K562 (cell line): ENCODE measurements at regions not wholly inside any gene's neighbourhood (a gene's known extent, or its start where the extent isn't known, plus 50 kb on each side); places are given as distances from the start of the nearest gene placed in this dataset.

Experiments
- ATAC-seq: fragments of 200-7000 bp; cut with Tn5 transposase; 3 replicates; pipeline ENCODE4 v1.9.1; 2020; ENCODE audit warnings: moderate library complexity
- BruUV-seq: library from RNA; stranded (reverse); fragments of 400-500 nt; replicated peaks from 2 replicates; lab custom pipeline; 2021; lab: Mats Ljungman, UMichigan
- CTCF ChIA-PET: fragments of 300-600 bp; formaldehyde crosslinking; extraction: SDS; loops from one replicate; lab custom pipeline; 2021; ENCODE audit warnings: low intra/inter-chr PET ratio; lab: Yijun Ruan, JAX
- POLR2A ChIA-PET: fragments of 300-600, 350-650 bp; sonication (Branson Sonifier 250); formaldehyde crosslinking; extraction: SDS; loops from one replicate; lab custom pipeline; 2021; ENCODE audit warnings: antibody characterized with exemption, inconsistent platforms; lab: Yijun Ruan, JAX
- DNase-seq, 4 experiments: peaks; one replicate each; pipeline versions ENCODE4 v3.0.0 to v3.0.0-alpha.2; 2011 to 2018; ENCODE audit warnings: low spot score in 3 of 4, mixed read lengths in 3 of 4; ENCODE audit errors: extremely low read depth in 1 of 4
- FAIRE-seq: peaks from 2 replicates; lab custom pipeline; 2011; peaks lifted over from hg19 to GRCh38; lab: Jason Lieb, UNC
- H2AFZ ChIP-seq: 2 replicates; pipeline ENCODE4 v1.6.0; 2011; ENCODE audit warnings: low read depth, low read length, control low read depth, inconsistent platforms
- H3K27ac ChIP-seq: fragments of 200-600 bp; 3 replicates; pipeline ENCODE4 v1.8.0; 2011; ENCODE audit warnings: low read depth, mild to moderate bottlenecking, control low read depth, inconsistent platforms, low read length, moderate library complexity, mixed read lengths; ENCODE audit errors: extremely low read depth
- H3K27me3 ChIP-seq, 2 experiments: fragments of 300-600 bp in 1 of 2; 2 replicates in 1 of 2; 3 replicates in 1 of 2; pipeline versions ENCODE4 v1.6.0 to v1.8.0; 2011; ENCODE audit warnings: inconsistent platforms in 2 of 2, low read length in 2 of 2, mild to moderate bottlenecking in 1 of 2, mixed read lengths in 1 of 2, moderate library complexity in 1 of 2; ENCODE audit not compliant: control insufficient read depth in 2 of 2, insufficient read depth in 2 of 2
- H3K36me3 ChIP-seq: fragments of 300-600 bp; 3 replicates; pipeline ENCODE4 v1.8.0; 2011; ENCODE audit warnings: mild to moderate bottlenecking, low read length, inconsistent platforms; ENCODE audit not compliant: control insufficient read depth, insufficient read depth
- H3K4me1 ChIP-seq, 2 experiments: fragments of 200-600 bp in 1 of 2; replicated peaks in 1 of 2; 2 replicates in 1 of 2; 3 replicates in 1 of 2; pipeline versions ENCODE4 v1.5.1 to v1.8.0; 2011; ENCODE audit warnings: inconsistent platforms in 2 of 2, low read length in 2 of 2, mild to moderate bottlenecking in 1 of 2, mixed read lengths in 1 of 2, moderate library complexity in 1 of 2; ENCODE audit not compliant: control insufficient read depth in 2 of 2, insufficient read depth in 2 of 2
- H3K4me2 ChIP-seq: 2 replicates; pipeline ENCODE4 v1.6.1; 2011; ENCODE audit warnings: low read length, control low read depth, inconsistent platforms, mixed read lengths; ENCODE audit not compliant: insufficient read depth
- H3K4me3 ChIP-seq: fragments of 200-600 bp; sonication (generic), shearing (Covaris generic); 2 replicates; pipeline ENCODE4 v1.5.1; 2016; ENCODE audit warnings: control low read depth, inconsistent platforms
- H3K79me2 ChIP-seq: fragments of 200-600 bp; 3 replicates; pipeline ENCODE4 v1.8.0; 2011; ENCODE audit warnings: low read length, inconsistent platforms; ENCODE audit not compliant: control insufficient read depth, insufficient read depth
- H3K9ac ChIP-seq, 2 experiments: 2 replicates each; pipeline versions ENCODE4 v1.6.0 to v1.6.1; 2011; ENCODE audit warnings: low read depth in 2 of 2, low read length in 2 of 2, control low read depth in 1 of 2, inconsistent platforms in 1 of 2, mild to moderate bottlenecking in 1 of 2, mixed read lengths in 1 of 2; ENCODE audit not compliant: insufficient read depth in 1 of 2
- H3K9me1 ChIP-seq: one replicate; pipeline ENCODE4 v1.6.0; 2011; ENCODE audit warnings: inconsistent platforms, mild to moderate bottlenecking, low read length, moderate library complexity; ENCODE audit not compliant: control insufficient read depth, insufficient read depth
- H3K9me3 ChIP-seq: replicated peaks from 2 replicates; pipeline ENCODE4 v1.5.1; 2011; ENCODE audit warnings: low read depth, low read length, inconsistent platforms; ENCODE audit not compliant: control insufficient read depth, insufficient read depth
- H4K20me1 ChIP-seq: replicated peaks from 2 replicates; pipeline ENCODE4 v1.6.1; 2011; ENCODE audit warnings: low read length, inconsistent platforms, mixed read lengths; ENCODE audit not compliant: control insufficient read depth, insufficient read depth
- CHCHD3 ChIP-seq: fragments of 250-450 bp; sonication (Bioruptor Pico); IDR thresholded peaks from 2 replicates; pipeline ENCODE4 v2.1.2; 2022; ENCODE audit warnings: mild to moderate bottlenecking
- DPF2 ChIP-seq: fragments of 450-650 bp; IDR thresholded peaks from 2 replicates; pipeline ENCODE4 v1.6.1; 2016
- FOXK2 ChIP-seq, 2 experiments: fragments of 450-650 bp; IDR thresholded peaks in 1 of 2; conservative IDR thresholded peaks in 1 of 2; 2 replicates each; pipeline ENCODE4 v1.6.1; 2016; ENCODE audit warnings: low read depth in 2 of 2, mild to moderate bottlenecking in 1 of 2
- NR2C1 ChIP-seq, 2 experiments: fragments of 450-650 bp; IDR thresholded peaks; 2 replicates each; pipeline ENCODE4 v1.6.1; 2017; ENCODE audit warnings: mild to moderate bottlenecking in 2 of 2, antibody characterized with exemption in 1 of 2, inconsistent platforms in 1 of 2, missing compliant biosample characterization in 1 of 2, missing genetic modification characterization in 1 of 2
- RCOR1 ChIP-seq, 2 experiments: IDR thresholded peaks; 2 replicates each; pipeline ENCODE4 v1.6.1; 2012; ENCODE audit warnings: low read depth in 2 of 2, low read length in 2 of 2, borderline replicate concordance in 1 of 2, improper control_type of control experiment in 1 of 2
- RFX5 ChIP-seq: IDR thresholded peaks from 2 replicates; pipeline ENCODE4 v1.6.1; 2011; ENCODE audit warnings: low read depth, mild to moderate bottlenecking, improper control_type of control experiment, low read length
- SRF ChIP-seq, 2 experiments: fragments of 250-450, 450-650 bp in 1 of 2; sonication (Bioruptor Pico) in 1 of 2; sonication (generic) in 1 of 2; formaldehyde crosslinking; IDR thresholded peaks; 2 replicates each; pipeline versions ENCODE4 v1.5.0 to v1.5.1; 2020 to 2022; ENCODE audit warnings: mild to moderate bottlenecking in 1 of 2, missing genetic modification reagents in 1 of 2
- STAT5B ChIP-seq: fragments of 250-450 bp; sonication (Bioruptor Pico); IDR thresholded peaks from 2 replicates; pipeline ENCODE4 v1.8.0; 2021; ENCODE audit warnings: mild to moderate bottlenecking, inconsistent platforms
- TEAD4 ChIP-seq, 2 experiments: sonication (generic) in 1 of 2; formaldehyde crosslinking in 1 of 2; IDR thresholded peaks; 2 replicates each; pipeline versions ENCODE4 v1.6.1 to v1.8.0; 2012 to 2022; ENCODE audit warnings: borderline replicate concordance in 1 of 2, inconsistent platforms in 1 of 2, low read length in 1 of 2, mild to moderate bottlenecking in 1 of 2, missing genetic modification reagents in 1 of 2
- ZNF23 ChIP-seq: fragments of 250-450 bp; sonication (Bioruptor Pico); IDR thresholded peaks from 2 replicates; pipeline ENCODE4 v1.4.0; 2020; ENCODE audit warnings: mild to moderate bottlenecking
- ZNF354B ChIP-seq: fragments of 250-450 bp; sonication (Bioruptor Pico); IDR thresholded peaks from 2 replicates; pipeline ENCODE4 v1.4.0; 2020
- ZNF384 ChIP-seq: IDR thresholded peaks from 2 replicates; pipeline ENCODE4 v1.6.1; 2012; ENCODE audit warnings: low read depth, low read length, improper control_type of control experiment
- ZNF445 ChIP-seq: fragments of 250-450 bp; sonication (Bioruptor Pico); IDR thresholded peaks from 2 replicates; pipeline ENCODE4 v1.4.0; 2020; ENCODE audit warnings: low read depth, mild to moderate bottlenecking, moderate library complexity
- ZNF644 ChIP-seq: fragments of 200-800 bp; sonication (Bioruptor generic); IDR thresholded peaks from 2 replicates; pipeline ENCODE4 v1.6.1; 2016; ENCODE audit warnings: low read depth, missing genetic modification characterization, missing compliant biosample characterization
- ZNF766 ChIP-seq: fragments of 200-800 bp; sonication (Bioruptor generic); conservative IDR thresholded peaks from 2 replicates; pipeline ENCODE4 v1.6.1; 2016; ENCODE audit warnings: missing genetic modification characterization, missing compliant biosample characterization
- WGBS: fragments of 100-300 bp; shearing (Covaris generic); methylation state at CpG from one replicate; pipeline ENCODE4 v1.1.6; 2016; ENCODE audit warnings: low coverage, mixed read lengths; ENCODE audit not compliant: insufficient coverage; ENCODE audit errors: missing lambda C conversion rate; 5-methylcytosine and 5-hydroxymethylcytosine counted together
- in situ Hi-C: fragments of 300-500 bp; cut with MboI; formaldehyde crosslinking; loops from 4 replicates; pipeline ENCODE4 v1.15.0; 2018; ENCODE audit warnings: inconsistent platforms, mixed read lengths
- intact Hi-C: fragments of 100-400 bp; cut with micrococcal nuclease; formaldehyde crosslinking; loops from 2 replicates; pipeline ENCODE4 v1.14.2; 2022
- TF ChIP-seq, protein P1 (sequence below): fragments of 450-650 bp; formaldehyde crosslinking; IDR thresholded peaks from 2 replicates; pipeline ENCODE4 v1.4.0; 2020; ENCODE audit warnings: mild to moderate bottlenecking, moderate library complexity
- TF ChIP-seq, protein P2 (sequence below): fragments of 450-650 bp; IDR thresholded peaks from 2 replicates; pipeline ENCODE4 v1.6.1; 2017; ENCODE audit warnings: antibody characterized with exemption, mild to moderate bottlenecking

DNA sequence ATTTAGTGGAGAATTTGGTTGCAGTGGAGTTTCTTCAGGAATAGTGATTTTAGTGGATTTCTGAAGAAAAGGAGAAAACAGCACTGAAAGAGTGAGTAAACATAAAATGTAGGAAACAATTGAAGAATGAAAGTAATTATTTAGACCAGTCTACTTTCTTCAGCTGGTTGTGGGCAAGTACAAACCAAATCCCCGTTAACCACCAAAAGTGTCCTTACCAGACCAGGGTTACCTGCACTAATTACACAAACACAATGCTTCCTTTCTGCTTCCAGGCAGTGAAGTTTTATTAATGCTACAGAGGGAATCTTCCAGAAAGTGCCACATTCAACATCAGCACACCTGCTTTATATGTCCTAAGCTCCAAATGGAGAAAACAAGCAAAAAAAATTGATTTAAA is 248.0 kb upstream of the TBC1D5 start (continued):
- TF ChIP-seq ZNF384, result no peak
- TF ChIP-seq, all 486 proteins: peak for 0

GRCh38 chr3:17986348-17986816 is 244.0 kb upstream of the TBC1D5 start:
- intact Hi-C loops, result no loop called here
- Histone ChIP-seq H3K4me1 (no peaks in the 10 kb centered on the region), H3K4me3 (no peak overlapping the region), H4K20me1 (0 out of 2 replicates have a peak, but pooled peaks cover 5% of the 10 kb centered on the region), H3K79me2 (no peaks in the 10 kb centered on the region), H3K4me2 (no peak overlapping the region), H3K36me3 (no peaks in the 10 kb centered on the region), H3K27me3 (peaks cover 0 to 3% of the 10 kb centered on the region in 2 experiments; a peak in 2 of 5 replicates), H3K9ac (no peak overlapping the region), H2AFZ (no peak overlapping the region), H3K9me1 (no peaks in the 10 kb centered on the region), H3K9me3 (no peaks in the 10 kb centered on the region), H3K27ac (no peak overlapping the region)
- FAIRE-seq (no peak), DNase-seq (no peak), ATAC-seq (no peak)
- ChIA-PET CTCF (no interaction called here), POLR2A (interaction anchor here (0.6 kb wide), 1 partner anchor 9 kb away, joined by 3 read pairs; no protein-coding TSS in a partner anchor)
- BruUV-seq, result no TSS peak
- no peak for TF ChIP-seq ZNF445 (CRISPR knock-in tag)
- no peak for TF ChIP-seq ZNF354B (CRISPR knock-in tag)
- TF ChIP-seq NR2C1 (IDR thresholded peaks at IDR 0.05), result no peak
- no peak for TF ChIP-seq NR2C1 (tag; IDR thresholded peaks at IDR 0.05)
- TF ChIP-seq SRF (CRISPR knock-in tag; IDR thresholded peaks at IDR 0.05), result no peak
- TF ChIP-seq TEAD4 (IDR thresholded peaks at IDR 0.05; ENCODE audit: low read length), result no peak
- no peak for TF ChIP-seq TEAD4 (CRISPR knock-in tag; IDR thresholded peaks at IDR 0.05; ENCODE audit: borderline replicate concordance)
- no peak for TF ChIP-seq ZNF23 (CRISPR knock-in tag)
- no peak for TF ChIP-seq STAT5B (CRISPR knock-in tag)
- no peak for TF ChIP-seq CHCHD3
- no peak for TF ChIP-seq DPF2
- TF ChIP-seq RCOR1 (IDR thresholded peaks at IDR 0.05; ENCODE audit: borderline replicate concordance in 1 of 2, low read depth in 2 of 2, low read length in 2 of 2), result no peak
- TF ChIP-seq, protein P1, sequence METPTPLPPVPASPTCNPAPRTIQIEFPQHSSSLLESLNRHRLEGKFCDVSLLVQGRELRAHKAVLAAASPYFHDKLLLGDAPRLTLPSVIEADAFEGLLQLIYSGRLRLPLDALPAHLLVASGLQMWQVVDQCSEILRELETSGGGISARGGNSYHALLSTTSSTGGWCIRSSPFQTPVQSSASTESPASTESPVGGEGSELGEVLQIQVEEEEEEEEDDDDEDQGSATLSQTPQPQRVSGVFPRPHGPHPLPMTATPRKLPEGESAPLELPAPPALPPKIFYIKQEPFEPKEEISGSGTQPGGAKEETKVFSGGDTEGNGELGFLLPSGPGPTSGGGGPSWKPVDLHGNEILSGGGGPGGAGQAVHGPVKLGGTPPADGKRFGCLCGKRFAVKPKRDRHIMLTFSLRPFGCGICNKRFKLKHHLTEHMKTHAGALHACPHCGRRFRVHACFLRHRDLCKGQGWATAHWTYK (CRISPR knock-in tag), result no peak
- no peak for TF ChIP-seq ZNF766 (CRISPR knock-in tag)
- no peak for TF ChIP-seq RFX5
- no peak for TF ChIP-seq FOXK2 (conservative IDR thresholded peaks at IDR 0.05 in 1 of 2, IDR thresholded peaks at IDR 0.05 in 1 of 2; ENCODE audit: low read depth in 2 of 2)
- TF ChIP-seq, protein P2, sequence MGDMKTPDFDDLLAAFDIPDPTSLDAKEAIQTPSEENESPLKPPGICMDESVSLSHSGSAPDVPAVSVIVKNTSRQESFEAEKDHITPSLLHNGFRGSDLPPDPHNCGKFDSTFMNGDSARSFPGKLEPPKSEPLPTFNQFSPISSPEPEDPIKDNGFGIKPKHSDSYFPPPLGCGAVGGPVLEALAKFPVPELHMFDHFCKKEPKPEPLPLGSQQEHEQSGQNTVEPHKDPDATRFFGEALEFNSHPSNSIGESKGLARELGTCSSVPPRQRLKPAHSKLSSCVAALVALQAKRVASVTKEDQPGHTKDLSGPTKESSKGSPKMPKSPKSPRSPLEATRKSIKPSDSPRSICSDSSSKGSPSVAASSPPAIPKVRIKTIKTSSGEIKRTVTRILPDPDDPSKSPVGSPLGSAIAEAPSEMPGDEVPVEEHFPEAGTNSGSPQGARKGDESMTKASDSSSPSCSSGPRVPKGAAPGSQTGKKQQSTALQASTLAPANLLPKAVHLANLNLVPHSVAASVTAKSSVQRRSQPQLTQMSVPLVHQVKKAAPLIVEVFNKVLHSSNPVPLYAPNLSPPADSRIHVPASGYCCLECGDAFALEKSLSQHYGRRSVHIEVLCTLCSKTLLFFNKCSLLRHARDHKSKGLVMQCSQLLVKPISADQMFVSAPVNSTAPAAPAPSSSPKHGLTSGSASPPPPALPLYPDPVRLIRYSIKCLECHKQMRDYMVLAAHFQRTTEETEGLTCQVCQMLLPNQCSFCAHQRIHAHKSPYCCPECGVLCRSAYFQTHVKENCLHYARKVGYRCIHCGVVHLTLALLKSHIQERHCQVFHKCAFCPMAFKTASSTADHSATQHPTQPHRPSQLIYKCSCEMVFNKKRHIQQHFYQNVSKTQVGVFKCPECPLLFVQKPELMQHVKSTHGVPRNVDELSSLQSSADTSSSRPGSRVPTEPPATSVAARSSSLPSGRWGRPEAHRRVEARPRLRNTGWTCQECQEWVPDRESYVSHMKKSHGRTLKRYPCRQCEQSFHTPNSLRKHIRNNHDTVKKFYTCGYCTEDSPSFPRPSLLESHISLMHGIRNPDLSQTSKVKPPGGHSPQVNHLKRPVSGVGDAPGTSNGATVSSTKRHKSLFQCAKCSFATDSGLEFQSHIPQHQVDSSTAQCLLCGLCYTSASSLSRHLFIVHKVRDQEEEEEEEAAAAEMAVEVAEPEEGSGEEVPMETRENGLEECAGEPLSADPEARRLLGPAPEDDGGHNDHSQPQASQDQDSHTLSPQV, result no peak
- TF ChIP-seq ZNF644 (tag), result no peak
- WGBS, result 3% methylated on average over 2 of the region's 2 CpGs
- in situ Hi-C loops, result no loop called here
